ACHN (cell line): ENCODE measurements at regions not wholly inside any gene's neighbourhood (a gene's known extent, or its start where the extent isn't known, plus 50 kb on each side); places are given as distances from the start of the nearest gene placed in this dataset.

ENCODE experiments used
- DNase-seq: peaks from one replicate; pipeline ENCODE4 v3.0.0-alpha.2; 2015
- in situ Hi-C: cut with HindIII; loops from 2 replicates; pipeline ENCODE4 v1.10.0; 2017; ENCODE audit warnings: low sequenced_read_pairs, low pct_ligation_motif_present, low pct_unique_long_range_greater_than_20kb

DNA sequence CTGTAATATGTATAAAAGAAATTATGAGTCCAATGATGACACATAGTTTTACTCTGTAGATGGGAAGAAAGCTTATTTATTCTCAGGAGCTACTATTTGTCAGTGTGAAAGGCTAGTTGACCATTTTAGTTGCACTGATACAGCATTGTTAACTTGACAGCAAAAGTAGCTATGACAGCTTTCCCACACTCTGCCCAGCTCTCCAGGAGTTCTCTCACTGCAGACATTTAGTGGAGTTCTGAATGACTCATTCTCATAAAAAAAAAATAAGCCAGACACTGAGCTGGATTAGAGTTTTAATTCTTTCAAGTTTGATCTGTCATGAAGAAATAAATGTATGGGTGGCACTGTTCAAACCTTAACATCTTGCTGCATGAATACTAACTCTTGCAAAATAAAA is 77.2 kb upstream of the CFAP20DC start:
- in situ Hi-C loops, result no loop called here
- DNase-seq, result peak; percentile 5

DNA sequence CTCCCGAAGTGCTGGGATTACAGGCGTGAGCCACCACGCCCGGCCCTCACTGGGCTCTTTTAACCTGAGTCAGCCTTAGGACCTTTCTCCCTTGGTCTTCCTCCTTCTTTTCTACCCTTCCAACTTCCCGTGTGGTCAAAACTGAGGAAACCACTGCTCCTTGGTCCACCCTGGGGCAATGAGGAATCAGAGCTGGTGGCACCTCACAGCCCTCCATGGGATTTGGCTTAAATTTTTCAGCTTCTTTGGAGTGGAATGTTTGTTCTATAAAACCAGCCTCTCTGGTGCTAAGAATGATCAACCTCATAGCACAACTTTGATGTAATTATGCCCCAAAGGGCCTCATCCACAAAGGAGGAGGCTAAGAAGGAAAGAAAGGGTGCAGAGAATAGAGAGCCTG is 76.6 kb upstream of the CFAP20DC start:
- in situ Hi-C loops, result no loop called here
- DNase-seq, result no peak

GRCh38 chr3:59121346-59122144 is 71.7 kb upstream of the CFAP20DC start:
- DNase-seq, result no peak
- in situ Hi-C loops, result no loop called here

DNA sequence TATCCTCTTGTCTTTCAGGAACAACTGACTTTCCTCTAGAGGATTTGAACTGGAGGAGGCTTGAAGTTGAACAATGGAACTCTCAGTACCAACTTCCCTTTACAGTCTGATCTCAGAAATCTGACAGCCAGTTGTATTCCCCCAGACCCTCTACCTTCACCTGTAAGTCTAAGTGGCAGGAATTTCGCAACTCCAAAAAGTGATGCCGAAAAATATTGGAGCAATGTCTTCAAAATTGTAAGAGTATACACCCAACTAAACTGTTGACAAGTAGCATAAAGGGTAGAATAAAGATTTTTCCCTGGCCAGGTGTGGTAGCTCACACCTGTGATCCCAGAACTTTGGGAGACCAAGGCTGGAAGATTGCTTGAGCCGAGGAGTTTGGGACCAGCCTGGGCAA is 69.1 kb upstream of the CFAP20DC start:
- DNase-seq, result no peak
- in situ Hi-C loops, result no loop called here

DNA sequence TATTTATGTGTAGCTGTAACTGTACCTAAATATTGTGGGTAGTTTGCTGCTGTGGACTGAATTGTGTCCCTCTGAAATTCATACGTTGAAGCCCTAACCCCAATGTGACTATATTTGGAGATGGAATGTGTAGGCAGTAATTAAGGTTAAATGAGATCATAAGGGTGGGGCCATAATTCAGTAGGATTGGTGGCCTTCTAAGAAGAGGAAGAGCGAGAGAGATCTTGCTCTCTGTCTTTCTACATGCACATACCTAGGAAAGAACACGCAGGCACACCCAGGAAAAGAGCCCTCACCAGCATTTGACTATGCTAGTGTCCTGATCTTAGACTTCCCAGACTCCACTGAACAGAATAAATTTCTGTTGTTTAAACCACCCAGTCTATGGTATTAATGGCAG is 67.6 kb upstream of the CFAP20DC start:
- no peak for DNase-seq
- in situ Hi-C loops, result no loop called here

DNA sequence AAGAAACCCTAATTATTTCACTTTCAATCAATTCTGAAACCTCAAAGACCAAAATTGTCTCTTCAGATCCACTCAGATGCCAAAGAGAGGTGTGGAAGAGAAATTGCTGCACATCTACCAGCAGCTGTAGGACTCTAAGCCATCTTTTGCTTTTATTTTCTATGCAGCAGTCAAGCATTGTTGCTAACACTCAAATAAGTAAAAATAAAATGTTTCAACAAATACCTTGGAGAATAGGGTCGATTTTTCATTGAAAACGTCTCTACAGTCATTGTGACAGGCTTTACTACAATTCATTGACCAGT is 66.4 kb upstream of the CFAP20DC start:
- in situ Hi-C loops, result no loop called here
- no peak for DNase-seq

- in situ Hi-C loops, result no loop called here
- DNase-seq, result no peak
Measured at GRCh38 chr3:59115364-59116232, 65.8 kb upstream of the CFAP20DC start.

DNA sequence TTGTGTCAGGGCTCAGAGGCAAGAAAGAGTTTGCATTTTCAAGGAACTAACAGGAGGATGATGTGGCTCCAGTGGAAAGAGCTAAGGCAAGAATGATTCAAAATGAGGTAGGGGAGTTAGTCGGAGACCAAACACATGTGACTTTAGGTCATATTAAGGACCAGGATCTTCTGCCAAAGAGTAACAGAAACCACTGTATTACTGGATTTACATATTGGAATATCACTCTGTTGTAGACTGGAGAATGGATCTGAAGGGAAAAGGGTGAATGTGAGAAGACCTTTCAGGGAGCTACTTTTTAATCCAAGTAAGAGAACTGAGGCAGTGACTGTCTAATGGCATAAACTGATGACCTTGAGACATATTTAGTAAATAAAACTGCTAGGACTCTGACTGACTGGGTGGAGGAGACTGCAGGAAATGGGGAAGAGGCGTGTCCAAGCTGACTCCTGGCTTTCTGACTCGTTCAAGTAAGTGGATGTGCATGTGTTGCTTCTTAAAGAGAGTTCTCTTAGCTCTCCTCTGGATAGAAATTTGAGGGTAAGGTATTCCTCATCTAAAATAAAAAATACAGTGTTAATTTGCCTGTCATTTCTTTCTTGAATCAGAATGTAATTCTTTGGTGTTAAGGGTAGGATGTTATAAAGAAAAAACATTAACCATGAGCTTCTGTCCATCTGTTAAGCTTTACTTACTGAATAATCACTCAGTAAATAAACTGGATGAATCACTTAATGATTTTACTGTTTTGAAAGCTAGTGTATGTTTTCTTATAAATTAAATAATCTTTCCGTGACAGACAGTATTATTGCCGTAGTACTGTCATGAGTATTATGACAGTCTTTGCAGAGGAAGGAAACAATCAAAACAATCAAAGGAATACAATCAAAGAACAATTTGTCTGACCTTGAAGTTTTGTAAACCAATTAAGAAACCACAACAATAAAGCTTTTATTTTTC is 58.3 kb upstream of the CFAP20DC start:
- peak; percentile 3 for DNase-seq
- in situ Hi-C loops, result no loop called here

GRCh38 chr3:59106085-59106648 is 56.3 kb upstream of the CFAP20DC start:
- DNase-seq, result no peak
- in situ Hi-C loops, result no loop called here

DNA sequence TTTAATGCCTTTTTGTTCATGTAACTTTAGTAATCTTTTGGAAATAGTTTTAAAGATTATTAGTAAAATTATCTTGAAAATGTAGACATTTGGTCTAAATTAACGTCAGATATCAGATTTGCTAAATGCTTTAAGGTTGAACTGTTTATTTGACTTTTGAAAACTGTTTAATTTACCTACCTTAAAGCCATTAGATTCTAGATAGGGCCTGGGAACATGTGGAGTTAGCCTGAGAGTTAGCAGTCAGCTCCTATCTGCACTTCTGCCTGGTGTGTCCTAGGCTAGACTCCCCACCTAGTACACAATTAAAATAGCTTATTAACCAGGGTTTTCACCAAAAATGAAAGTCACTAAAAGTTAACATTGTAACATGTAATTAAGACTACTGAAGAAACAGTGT is 53.7 kb upstream of the CFAP20DC start:
- in situ Hi-C loops, result no loop called here
- no peak for DNase-seq

DNA sequence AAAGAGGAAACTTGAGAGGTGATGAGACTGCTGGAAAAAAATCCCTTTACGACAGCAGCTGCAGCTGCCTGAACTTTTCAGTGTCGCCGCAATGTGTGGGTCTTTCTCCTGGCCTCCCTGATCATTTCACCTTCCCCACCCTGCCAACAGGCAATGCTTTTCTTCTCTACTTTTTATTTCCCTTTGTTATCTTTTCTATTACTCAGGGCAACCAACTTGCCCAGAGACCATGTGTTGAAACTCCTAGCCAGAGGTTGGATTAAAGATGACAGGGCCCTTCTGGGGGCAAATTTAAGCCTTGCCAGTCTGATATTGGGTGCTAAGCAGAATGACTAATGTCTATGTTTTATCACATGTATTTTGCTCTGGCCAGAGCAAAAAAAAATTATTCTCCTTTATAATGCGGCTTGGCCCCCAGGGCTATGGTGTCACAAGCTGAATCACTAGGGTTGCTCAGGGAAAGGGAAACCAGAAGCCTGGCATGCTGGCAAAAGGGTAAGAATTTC is 51.5 kb upstream of the CFAP20DC start:
- in situ Hi-C loops, result no loop called here
- no peak for DNase-seq
